ENCODE measurements at regions not wholly inside any gene's neighbourhood (a gene's known extent, or its start where the extent isn't known, plus 50 kb on each side); places are given as distances from the start of the nearest gene placed in this dataset.

DNA sequence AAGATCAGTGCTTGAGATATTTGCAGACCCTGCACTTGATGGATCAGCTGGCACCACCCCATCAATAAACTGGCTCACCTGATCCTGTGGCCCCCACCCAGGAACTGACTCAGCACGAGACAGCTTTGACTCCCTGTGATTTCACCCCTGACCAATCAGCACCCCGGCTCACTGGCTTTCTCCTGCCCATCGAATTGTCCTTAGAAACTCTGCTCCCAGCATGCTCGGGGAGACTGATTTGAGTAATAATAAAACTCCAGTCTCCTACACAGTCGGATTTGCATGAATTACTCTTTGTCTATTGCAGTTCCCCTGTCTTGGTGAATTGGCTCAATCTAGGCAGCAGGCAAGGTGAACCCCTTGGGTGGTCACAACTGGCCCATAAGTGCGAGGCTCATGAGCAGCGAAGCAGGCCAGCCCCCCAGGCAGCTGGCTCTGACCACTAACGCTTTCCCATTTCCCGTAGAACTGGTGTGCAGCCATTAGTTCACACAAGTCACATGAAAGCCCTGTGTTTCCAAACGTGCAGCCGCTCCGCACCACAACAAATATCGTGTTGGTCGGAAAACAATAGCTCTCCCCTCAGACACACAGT, 79.6 kb downstream of the RSPH3 start:
- peaks cover 8% of the 10 kb centered on the region for H3K4me1 ChIP-seq (ENCODE audit: control insufficient read depth, insufficient read depth, low read length, poor library complexity, severe bottlenecking)
- no peaks in the 10 kb centered on the region for H3K27me3 ChIP-seq (ENCODE audit: control insufficient read depth, insufficient read depth, low read length)
- Mint-ChIP-seq H3K4me3 (no peak overlapping the region), H3K9me3 (no peaks in the 10 kb centered on the region), H3K27me3 (peaks cover 7% of the 10 kb centered on the region), H3K4me1 (peaks cover 6 to 22% (median 10%) of the 10 kb centered on the region in 4 donors), H3K27ac (peak overlapping the region in 2 of 3 donors; percentile 61 to 68), H3K36me3 (no peaks in the 10 kb centered on the region)
- DNase-seq: no peak
- ATAC-seq (ENCODE audit: low read depth in 2 of 2): no peak
- no peaks in the 10 kb centered on the region for H3K36me3 ChIP-seq (ENCODE audit: control insufficient read depth, insufficient read depth, low read length)
- H3K9me3 ChIP-seq (ENCODE audit: control insufficient read depth in 2 of 2, low read length in 2 of 2): no peaks in the 10 kb centered on the region
- H3K4me3 ChIP-seq (ENCODE audit: low read depth, low read length): no peak overlapping the region
- no peak overlapping the region for H3K27ac ChIP-seq (ENCODE audit: insufficient read depth, low read length, poor library complexity, severe bottlenecking)

DNA sequence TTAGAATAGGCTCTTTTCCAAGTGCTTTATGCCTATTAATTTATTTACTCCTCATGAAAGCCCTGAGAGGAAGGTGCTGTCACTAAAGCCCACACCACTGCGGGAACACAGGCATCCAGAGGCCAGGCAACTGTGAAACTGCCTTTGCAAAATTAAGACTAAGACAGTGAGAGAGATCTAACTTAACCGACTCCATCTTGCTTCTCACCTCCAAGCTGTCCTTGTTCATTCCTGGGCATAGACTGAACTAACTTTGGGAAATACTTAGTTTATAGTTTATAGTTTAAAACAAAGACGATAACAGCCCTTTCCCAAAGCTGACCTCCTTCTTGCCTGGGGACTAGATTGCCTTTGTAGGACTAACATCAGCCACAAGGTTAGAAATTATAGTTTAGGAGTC, 80.1 kb downstream of the RSPH3 start:
- no peak for ATAC-seq (ENCODE audit: low read depth in 2 of 2)
- Mint-ChIP-seq H3K4me1 (peaks cover 6 to 26% (median 10%) of the 10 kb centered on the region in 4 donors), H3K9me3 (peaks cover 0 to 1% (median 0%) of the 10 kb centered on the region in 7 donors), H3K27me3 (peaks cover 7% of the 10 kb centered on the region), H3K27ac (peak overlapping the region in 1 of 3 donors; percentile 68), H3K36me3 (no peaks in the 10 kb centered on the region), H3K4me3 (no peak overlapping the region)
- H3K4me1 ChIP-seq (ENCODE audit: control insufficient read depth, insufficient read depth, low read length, poor library complexity, severe bottlenecking): peaks cover 8% of the 10 kb centered on the region
- no peak overlapping the region for H3K4me3 ChIP-seq (ENCODE audit: low read depth, low read length)
- no peaks in the 10 kb centered on the region for H3K27me3 ChIP-seq (ENCODE audit: control insufficient read depth, insufficient read depth, low read length)
- no peak for DNase-seq
- H3K27ac ChIP-seq (ENCODE audit: insufficient read depth, low read length, poor library complexity, severe bottlenecking): no peak overlapping the region
- H3K9me3 ChIP-seq (ENCODE audit: control insufficient read depth in 2 of 2, low read length in 2 of 2): no peaks in the 10 kb centered on the region
- H3K36me3 ChIP-seq (ENCODE audit: control insufficient read depth, insufficient read depth, low read length): no peaks in the 10 kb centered on the region

DNA sequence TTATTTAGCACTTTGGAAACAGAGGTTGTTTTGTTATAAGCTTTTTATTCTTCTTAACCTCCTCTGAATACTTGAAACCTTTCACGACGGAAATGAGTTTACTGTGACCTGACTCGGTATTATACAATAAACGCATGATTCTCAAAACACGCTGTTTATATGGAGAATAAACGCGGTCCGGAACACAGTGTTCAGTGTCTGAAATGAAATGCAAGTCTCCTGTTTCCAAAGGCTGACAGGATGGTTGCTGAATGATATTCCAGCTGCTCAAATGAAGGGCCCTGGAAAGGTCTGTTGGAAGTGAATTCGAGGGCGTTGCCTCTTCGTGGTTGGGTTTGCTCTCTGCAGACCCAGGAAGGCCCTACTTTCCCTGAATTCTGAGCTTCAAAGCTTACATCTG, 83.4 kb downstream of the RSPH3 start:
- peaks cover 6 to 44% (median 27%) of the 10 kb centered on the region in 4 donors for H3K4me1 Mint-ChIP-seq
- Histone ChIP-seq H3K27me3 (ENCODE audit: control insufficient read depth, insufficient read depth, low read length) (no peaks in the 10 kb centered on the region), H3K4me3 (ENCODE audit: low read depth, low read length) (no peak overlapping the region), H3K27ac (ENCODE audit: insufficient read depth, low read length, poor library complexity, severe bottlenecking) (no peak overlapping the region), H3K9me3 (ENCODE audit: control insufficient read depth in 2 of 2, low read length in 2 of 2) (no peaks in the 10 kb centered on the region), H3K4me1 (ENCODE audit: control insufficient read depth, insufficient read depth, low read length, poor library complexity, severe bottlenecking) (peaks cover 19% of the 10 kb centered on the region), H3K36me3 (ENCODE audit: control insufficient read depth, insufficient read depth, low read length) (no peaks in the 10 kb centered on the region)
- no peak overlapping the region for H3K4me3 Mint-ChIP-seq
- H3K36me3 Mint-ChIP-seq: no peaks in the 10 kb centered on the region
- DNase-seq (no peak), ATAC-seq (ENCODE audit: low read depth in 2 of 2) (no peak)
- H3K27me3 Mint-ChIP-seq: peaks cover 13% of the 10 kb centered on the region
- no peak overlapping the region for H3K27ac Mint-ChIP-seq
- peaks cover 0 to 1% (median 0%) of the 10 kb centered on the region in 7 donors for H3K9me3 Mint-ChIP-seq

DNA sequence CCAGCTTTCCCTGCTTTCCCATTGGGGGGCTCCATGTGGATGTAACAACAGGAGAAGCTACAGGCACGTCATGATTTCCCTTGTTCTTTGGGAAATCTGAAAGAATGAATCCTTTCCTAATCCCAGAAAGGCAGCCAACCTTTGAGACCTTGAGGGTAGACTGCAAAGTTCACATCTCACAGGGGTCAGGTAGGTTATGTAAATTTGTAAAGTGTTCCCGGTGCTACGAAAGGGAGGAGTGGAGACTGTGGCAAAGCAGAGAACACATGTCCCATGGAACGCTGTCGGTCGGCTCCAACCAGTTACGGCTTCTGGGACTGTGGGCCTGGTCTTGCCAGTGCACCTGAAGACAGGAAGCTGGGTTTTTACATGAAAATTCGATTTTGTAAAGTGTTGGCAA, 85.1 kb downstream of the RSPH3 start:
- H3K4me1 Mint-ChIP-seq: peaks cover 6 to 61% (median 35%) of the 10 kb centered on the region in 4 donors

DNA sequence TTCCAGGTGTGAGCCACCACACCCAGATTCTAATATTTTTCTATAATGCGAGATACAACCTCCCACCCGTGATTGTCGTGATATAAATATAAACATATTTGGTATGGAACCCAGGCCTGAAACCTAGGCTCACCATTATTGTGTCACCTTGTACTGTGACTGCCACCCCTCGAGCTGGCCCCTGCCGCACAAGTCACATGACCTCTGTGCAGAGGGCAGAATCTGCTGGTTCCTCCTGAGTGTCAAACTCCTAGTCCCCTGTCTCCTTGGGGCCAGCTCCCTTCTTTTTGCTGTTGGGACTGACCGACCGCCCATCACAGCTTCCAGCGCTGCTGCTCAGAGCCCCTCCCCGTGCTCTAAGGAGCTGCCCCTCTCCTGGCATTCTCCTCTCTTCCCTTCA, 86.4 kb downstream of the RSPH3 start:
- peaks cover 6 to 59% (median 35%) of the 10 kb centered on the region in 4 donors for H3K4me1 Mint-ChIP-seq
- peaks cover 0 to 1% (median 0%) of the 10 kb centered on the region in 7 donors for H3K9me3 Mint-ChIP-seq
- no peaks in the 10 kb centered on the region for H3K27me3 ChIP-seq (ENCODE audit: control insufficient read depth, insufficient read depth, low read length)
- no peak for ATAC-seq (ENCODE audit: low read depth in 2 of 2)
- no peak overlapping the region for H3K4me3 Mint-ChIP-seq
- H3K27ac Mint-ChIP-seq: peak overlapping the region in 1 of 3 donors; percentile 59
- no peak overlapping the region for H3K4me3 ChIP-seq (ENCODE audit: low read depth, low read length)
- no peaks in the 10 kb centered on the region for H3K36me3 ChIP-seq (ENCODE audit: control insufficient read depth, insufficient read depth, low read length)
- H3K9me3 ChIP-seq (ENCODE audit: control insufficient read depth in 2 of 2, low read length in 2 of 2): no peaks in the 10 kb centered on the region
- peaks cover 30% of the 10 kb centered on the region for H3K4me1 ChIP-seq (ENCODE audit: control insufficient read depth, insufficient read depth, low read length, poor library complexity, severe bottlenecking)
- H3K27me3 Mint-ChIP-seq: peaks cover 13% of the 10 kb centered on the region
- DNase-seq: no peak
- no peaks in the 10 kb centered on the region for H3K36me3 Mint-ChIP-seq
- no peak overlapping the region for H3K27ac ChIP-seq (ENCODE audit: insufficient read depth, low read length, poor library complexity, severe bottlenecking)

More for the DNA sequence above, 85.1 kb downstream of the RSPH3 start:
- peaks cover 0 to 1% (median 0%) of the 10 kb centered on the region in 7 donors for H3K9me3 Mint-ChIP-seq
- DNase-seq (no peak), ATAC-seq (ENCODE audit: low read depth in 2 of 2) (no peak)
- H3K27me3 Mint-ChIP-seq: peaks cover 13% of the 10 kb centered on the region
- H3K27ac ChIP-seq (ENCODE audit: insufficient read depth, low read length, poor library complexity, severe bottlenecking): no peak overlapping the region
- peaks cover 30% of the 10 kb centered on the region for H3K4me1 ChIP-seq (ENCODE audit: control insufficient read depth, insufficient read depth, low read length, poor library complexity, severe bottlenecking)
- peak overlapping the region; percentile 29 to 68 (median 43) for H3K27ac Mint-ChIP-seq
- no peaks in the 10 kb centered on the region for H3K9me3 ChIP-seq (ENCODE audit: control insufficient read depth in 2 of 2, low read length in 2 of 2)
- H3K27me3 ChIP-seq (ENCODE audit: control insufficient read depth, insufficient read depth, low read length): no peaks in the 10 kb centered on the region
- H3K36me3 Mint-ChIP-seq: no peaks in the 10 kb centered on the region
- H3K36me3 ChIP-seq (ENCODE audit: control insufficient read depth, insufficient read depth, low read length): no peaks in the 10 kb centered on the region
- H3K4me3 Mint-ChIP-seq: no peak overlapping the region
- no peak overlapping the region for H3K4me3 ChIP-seq (ENCODE audit: low read depth, low read length)

DNA sequence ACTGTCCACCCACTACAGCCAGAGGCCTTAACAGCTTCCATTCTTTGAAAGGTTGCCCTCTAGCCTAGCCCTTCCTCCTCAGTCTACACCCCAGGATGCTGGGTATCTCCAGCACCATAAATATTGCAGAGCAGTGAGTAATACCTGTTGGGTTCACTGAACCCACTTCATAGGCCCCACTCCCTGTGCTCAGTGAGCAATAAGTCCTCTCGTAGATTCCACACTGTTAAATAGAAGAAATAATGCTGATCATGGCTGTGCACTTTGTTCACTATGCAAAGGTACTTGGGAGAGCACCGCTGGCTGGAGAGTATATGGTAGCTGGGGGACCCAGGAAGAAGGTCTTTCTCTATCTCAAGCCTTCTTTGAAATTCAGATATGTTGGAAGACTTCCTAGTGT, 87.3 kb downstream of the RSPH3 start:
- Mint-ChIP-seq H3K4me3 (peak overlapping the region in 1 of 4 donors; percentile 24), H3K27ac (peak overlapping the region in 2 of 3 donors; percentile 43 to 68), H3K9me3 (peaks cover 0 to 1% (median 0%) of the 10 kb centered on the region in 7 donors), H3K27me3 (peaks cover 10% of the 10 kb centered on the region), H3K36me3 (no peaks in the 10 kb centered on the region), H3K4me1 (peaks cover 4 to 52% (median 29%) of the 10 kb centered on the region in 4 donors)
- no peaks in the 10 kb centered on the region for H3K27me3 ChIP-seq (ENCODE audit: control insufficient read depth, insufficient read depth, low read length)
- H3K27ac ChIP-seq (ENCODE audit: insufficient read depth, low read length, poor library complexity, severe bottlenecking): no peak overlapping the region
- H3K4me1 ChIP-seq (ENCODE audit: control insufficient read depth, insufficient read depth, low read length, poor library complexity, severe bottlenecking): peaks cover 26% of the 10 kb centered on the region
- H3K9me3 ChIP-seq (ENCODE audit: control insufficient read depth in 2 of 2, low read length in 2 of 2): no peaks in the 10 kb centered on the region
- ATAC-seq (ENCODE audit: low read depth in 2 of 2) (peak in 1 of 2 donors; percentile 33), DNase-seq (no peak)
- no peak overlapping the region for H3K4me3 ChIP-seq (ENCODE audit: low read depth, low read length)
- no peaks in the 10 kb centered on the region for H3K36me3 ChIP-seq (ENCODE audit: control insufficient read depth, insufficient read depth, low read length)

DNA sequence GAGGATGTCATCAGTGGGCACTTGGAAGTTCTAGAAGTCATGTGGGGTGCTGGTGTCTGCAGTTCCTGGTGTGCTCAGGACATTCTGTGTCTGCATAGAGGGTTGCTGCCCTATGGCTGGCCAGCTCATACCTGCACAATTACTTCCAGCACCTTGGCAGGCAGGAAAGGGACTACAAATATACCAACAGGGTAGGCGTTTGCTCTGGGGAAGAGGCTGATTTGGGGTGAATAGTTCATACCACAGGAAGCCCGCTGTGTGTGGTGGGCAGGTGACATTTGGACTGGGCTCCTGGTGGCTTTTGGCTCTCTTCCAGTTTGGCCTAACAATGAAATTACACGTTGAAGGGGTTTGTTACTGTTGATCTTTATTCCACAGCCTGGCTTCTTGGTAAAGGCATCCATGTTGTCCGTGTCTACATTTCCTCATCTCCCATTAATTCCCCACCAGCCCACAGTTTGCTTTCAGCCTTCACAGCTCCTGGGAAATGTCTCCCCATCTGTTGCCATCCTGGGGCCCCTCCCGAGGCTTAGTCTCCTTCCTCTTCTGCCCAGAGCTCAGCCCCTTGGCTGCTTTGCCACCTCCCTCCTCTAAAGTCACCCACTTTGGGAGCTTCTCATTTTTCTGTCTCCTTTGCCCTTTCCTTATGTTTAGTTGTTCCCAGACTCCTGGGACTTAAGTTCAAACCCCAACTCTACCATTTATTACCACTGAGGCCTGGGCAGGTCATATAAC, 88.1 kb downstream of the RSPH3 start:
- DNase-seq: peak in 1 of 3 donors; percentile 44
- H3K27ac ChIP-seq (ENCODE audit: insufficient read depth, low read length, poor library complexity, severe bottlenecking): no peak overlapping the region

More for the DNA sequence above, 88.1 kb downstream of the RSPH3 start:
- Mint-ChIP-seq H3K27me3 (peaks cover 12% of the 10 kb centered on the region), H3K9me3 (peaks cover 0 to 6% (median 0%) of the 10 kb centered on the region in 7 donors), H3K4me3 (peak overlapping the region; percentile 10 to 71 (median 42)), H3K4me1 (peaks cover 0 to 45% (median 25%) of the 10 kb centered on the region in 4 donors), H3K27ac (peak overlapping the region; percentile 39 to 68 (median 43)), H3K36me3 (no peaks in the 10 kb centered on the region)
- peaks cover 0 to under 1% of the 10 kb centered on the region in 2 experiments for H3K9me3 ChIP-seq (ENCODE audit: control insufficient read depth in 2 of 2, low read length in 2 of 2)
- ATAC-seq (ENCODE audit: low read depth in 2 of 2): peak; percentile 38 to 55
- no peaks in the 10 kb centered on the region for H3K36me3 ChIP-seq (ENCODE audit: control insufficient read depth, insufficient read depth, low read length)
- H3K4me3 ChIP-seq (ENCODE audit: low read depth, low read length): peak overlapping the region; percentile 8
- no peaks in the 10 kb centered on the region for H3K27me3 ChIP-seq (ENCODE audit: control insufficient read depth, insufficient read depth, low read length)
- H3K4me1 ChIP-seq (ENCODE audit: control insufficient read depth, insufficient read depth, low read length, poor library complexity, severe bottlenecking): peaks cover 22% of the 10 kb centered on the region
